ENCODE measurements at regions not wholly inside any gene's neighbourhood (a gene's known extent, or its start where the extent isn't known, plus 50 kb on each side); places are given as distances from the start of the nearest gene placed in this dataset.

GRCh38 chr9:86534572-86535258, 180.5 kb upstream of the TUT7 start:
- no peak for DNase-seq

GRCh38 chr9:86531971-86532640, 177.9 kb upstream of the TUT7 start:
- no peak for DNase-seq

GRCh38 chr9:86531273-86531970, 177.2 kb upstream of the TUT7 start:
- DNase-seq: no peak

GRCh38 chr9:86529496-86530275, 175.5 kb upstream of the TUT7 start:
- no peak for DNase-seq

- DNase-seq: no peak
These were observed 171.8 kb upstream of the TUT7 start for GRCh38 chr9:86526021-86526420.

GRCh38 chr9:86525182-86525581, 171.0 kb upstream of the TUT7 start:
- no peak for DNase-seq

GRCh38 chr9:86521977-86522376, 167.8 kb upstream of the TUT7 start:
- peak in 1 of 56 donors; percentile 12 for DNase-seq

GRCh38 chr9:86521322-86521721, 167.1 kb upstream of the TUT7 start:
- no peak for DNase-seq

- no peak for DNase-seq
These were observed 164.9 kb upstream of the TUT7 start for GRCh38 chr9:86519066-86519615.

- no peak for DNase-seq
These were observed 163.3 kb upstream of the TUT7 start for GRCh38 chr9:86517475-86517874.

GRCh38 chr9:86516564-86516963, 162.4 kb upstream of the TUT7 start:
- no peak for DNase-seq

- no peak for DNase-seq
These were observed 161.0 kb upstream of the TUT7 start for GRCh38 chr9:86515221-86515620.

GRCh38 chr9:86513429-86513828, 159.2 kb upstream of the TUT7 start:
- DNase-seq: no peak

GRCh38 chr9:86512929-86513328, 158.7 kb upstream of the TUT7 start:
- DNase-seq: no peak

GRCh38 chr9:86511614-86512360, 157.6 kb upstream of the TUT7 start:
- DNase-seq: no peak

GRCh38 chr9:86508208-86508903, 154.1 kb upstream of the TUT7 start:
- DNase-seq: no peak

- DNase-seq: no peak
These were observed 153.0 kb upstream of the TUT7 start for GRCh38 chr9:86507212-86507630.

GRCh38 chr9:86503942-86504341, 149.7 kb upstream of the TUT7 start:
- DNase-seq: no peak

- DNase-seq: no peak
These were observed 149.1 kb upstream of the TUT7 start for GRCh38 chr9:86503314-86503713.

Measured in amygdala (tissue), 56 donors.